ENCODE measurements at regions not wholly inside any gene's neighbourhood (a gene's known extent, or its start where the extent isn't known, plus 50 kb on each side); places are given as distances from the start of the nearest gene placed in this dataset.

DNA sequence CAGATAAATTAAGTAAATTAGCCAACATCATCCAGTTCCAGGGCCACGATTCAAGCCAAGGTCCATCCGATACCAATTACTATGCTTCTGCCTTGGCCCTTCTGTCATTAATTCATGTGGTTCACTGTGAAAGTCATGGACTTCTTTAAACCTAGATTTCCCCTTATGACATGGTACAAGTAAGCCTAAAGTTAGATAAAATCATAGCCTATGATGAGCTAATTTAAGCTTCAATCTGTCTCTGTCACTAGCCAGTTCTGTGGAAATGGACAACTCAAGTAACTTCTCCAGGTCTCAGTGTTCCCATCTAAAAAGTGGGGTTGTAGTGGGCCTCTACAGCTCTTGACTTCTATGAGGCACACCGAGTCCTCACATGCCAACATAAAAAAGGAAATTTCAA lies 225.5 kb upstream of the MARCKS start:
- no peaks in the 10 kb centered on the region for H3K4me1 ChIP-seq
- H3K9ac ChIP-seq, result no peak overlapping the region
- H3K27me3 ChIP-seq (ENCODE audit: control insufficient read depth, insufficient read depth, low read length), result no peaks in the 10 kb centered on the region
- no peaks in the 10 kb centered on the region for H3K36me3 ChIP-seq (ENCODE audit: control insufficient read depth, insufficient read depth, low read length)
- TF ChIP-seq, protein P1, sequence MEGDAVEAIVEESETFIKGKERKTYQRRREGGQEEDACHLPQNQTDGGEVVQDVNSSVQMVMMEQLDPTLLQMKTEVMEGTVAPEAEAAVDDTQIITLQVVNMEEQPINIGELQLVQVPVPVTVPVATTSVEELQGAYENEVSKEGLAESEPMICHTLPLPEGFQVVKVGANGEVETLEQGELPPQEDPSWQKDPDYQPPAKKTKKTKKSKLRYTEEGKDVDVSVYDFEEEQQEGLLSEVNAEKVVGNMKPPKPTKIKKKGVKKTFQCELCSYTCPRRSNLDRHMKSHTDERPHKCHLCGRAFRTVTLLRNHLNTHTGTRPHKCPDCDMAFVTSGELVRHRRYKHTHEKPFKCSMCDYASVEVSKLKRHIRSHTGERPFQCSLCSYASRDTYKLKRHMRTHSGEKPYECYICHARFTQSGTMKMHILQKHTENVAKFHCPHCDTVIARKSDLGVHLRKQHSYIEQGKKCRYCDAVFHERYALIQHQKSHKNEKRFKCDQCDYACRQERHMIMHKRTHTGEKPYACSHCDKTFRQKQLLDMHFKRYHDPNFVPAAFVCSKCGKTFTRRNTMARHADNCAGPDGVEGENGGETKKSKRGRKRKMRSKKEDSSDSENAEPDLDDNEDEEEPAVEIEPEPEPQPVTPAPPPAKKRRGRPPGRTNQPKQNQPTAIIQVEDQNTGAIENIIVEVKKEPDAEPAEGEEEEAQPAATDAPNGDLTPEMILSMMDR (IDR thresholded peaks at IDR 0.05), result no peak
- H3K4me3 ChIP-seq (ENCODE audit: low read depth, low read length), result no peak overlapping the region
- no peaks in the 10 kb centered on the region for H3K79me2 ChIP-seq
- no peak overlapping the region for H2AFZ ChIP-seq
- H3K9me3 ChIP-seq (ENCODE audit: control insufficient read depth, low read length), result no peaks in the 10 kb centered on the region
- H3K4me2 ChIP-seq (ENCODE audit: low read length), result no peak overlapping the region
- no peak overlapping the region for H3K27ac ChIP-seq

DNA sequence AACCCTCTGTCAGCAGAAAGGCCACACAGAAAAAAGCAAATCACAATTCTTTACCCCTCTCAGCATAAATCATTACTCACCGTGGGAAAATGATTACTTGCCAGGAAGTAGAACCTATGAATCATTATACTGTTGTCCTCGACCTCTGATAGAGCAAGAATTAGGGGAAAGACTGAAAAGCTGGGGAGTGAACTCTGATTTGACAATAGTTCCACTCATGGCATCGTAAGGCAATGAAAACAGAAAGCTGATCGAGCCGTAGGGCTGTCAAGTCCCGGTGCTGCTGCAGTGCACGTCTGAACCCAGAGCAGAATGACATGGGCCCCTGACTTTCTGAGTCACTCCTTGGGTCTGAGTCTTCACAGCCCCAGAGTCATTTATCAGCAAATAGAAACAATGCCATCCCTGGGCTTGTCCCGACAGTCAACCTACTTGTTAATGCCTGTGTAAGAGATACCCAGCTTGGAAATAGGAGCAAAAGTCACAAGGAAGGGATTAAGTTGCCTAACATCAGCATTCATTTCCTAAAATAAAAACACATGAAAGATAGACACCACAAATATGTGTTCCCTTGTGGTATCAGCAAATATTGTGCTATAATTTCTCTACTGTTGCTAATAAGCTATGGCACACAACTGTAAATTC lies 224.8 kb upstream of the MARCKS start:
- Histone ChIP-seq H3K4me2 (ENCODE audit: low read length) (peak overlapping the region; percentile 27), H3K4me3 (ENCODE audit: low read depth, low read length) (no peak overlapping the region), H3K4me1 (no peaks in the 10 kb centered on the region), H3K27me3 (ENCODE audit: control insufficient read depth, insufficient read depth, low read length) (no peaks in the 10 kb centered on the region), H3K27ac (no peak overlapping the region), H2AFZ (no peak overlapping the region), H3K9me3 (ENCODE audit: control insufficient read depth, low read length) (no peaks in the 10 kb centered on the region), H3K9ac (no peak overlapping the region), H3K79me2 (no peaks in the 10 kb centered on the region), H3K36me3 (ENCODE audit: control insufficient read depth, insufficient read depth, low read length) (no peaks in the 10 kb centered on the region)
- TF ChIP-seq, protein P1 (IDR thresholded peaks at IDR 0.05), result no peak

DNA sequence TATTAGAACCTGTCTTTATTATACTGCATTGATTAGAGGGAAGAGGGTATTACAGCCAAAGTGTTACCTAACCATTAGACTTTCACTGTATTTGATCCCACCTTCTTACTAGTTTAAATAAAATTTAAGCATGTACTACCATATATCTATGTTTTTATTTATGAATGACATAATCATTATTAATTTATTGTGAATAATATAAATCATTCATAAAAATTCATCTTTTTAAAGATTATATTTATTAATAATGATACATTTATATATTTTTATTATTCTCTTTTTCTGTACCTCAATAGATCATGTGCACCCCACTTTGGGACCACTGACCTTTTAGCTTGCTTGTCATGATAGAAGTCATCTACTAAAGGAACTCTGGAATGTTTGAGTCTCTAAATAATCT lies 223.5 kb upstream of the MARCKS start:
- H3K4me2 ChIP-seq (ENCODE audit: low read length), result no peak overlapping the region
- no peak overlapping the region for H3K9ac ChIP-seq
- no peaks in the 10 kb centered on the region for H3K9me3 ChIP-seq (ENCODE audit: control insufficient read depth, low read length)
- no peaks in the 10 kb centered on the region for H3K27me3 ChIP-seq (ENCODE audit: control insufficient read depth, insufficient read depth, low read length)
- H3K4me3 ChIP-seq (ENCODE audit: low read depth, low read length), result no peak overlapping the region
- TF ChIP-seq, protein P1 (IDR thresholded peaks at IDR 0.05), result no peak
- H2AFZ ChIP-seq, result no peak overlapping the region
- no peaks in the 10 kb centered on the region for H3K79me2 ChIP-seq
- no peaks in the 10 kb centered on the region for H3K36me3 ChIP-seq (ENCODE audit: control insufficient read depth, insufficient read depth, low read length)
- H3K27ac ChIP-seq, result no peak overlapping the region
- H3K4me1 ChIP-seq, result no peaks in the 10 kb centered on the region

DNA sequence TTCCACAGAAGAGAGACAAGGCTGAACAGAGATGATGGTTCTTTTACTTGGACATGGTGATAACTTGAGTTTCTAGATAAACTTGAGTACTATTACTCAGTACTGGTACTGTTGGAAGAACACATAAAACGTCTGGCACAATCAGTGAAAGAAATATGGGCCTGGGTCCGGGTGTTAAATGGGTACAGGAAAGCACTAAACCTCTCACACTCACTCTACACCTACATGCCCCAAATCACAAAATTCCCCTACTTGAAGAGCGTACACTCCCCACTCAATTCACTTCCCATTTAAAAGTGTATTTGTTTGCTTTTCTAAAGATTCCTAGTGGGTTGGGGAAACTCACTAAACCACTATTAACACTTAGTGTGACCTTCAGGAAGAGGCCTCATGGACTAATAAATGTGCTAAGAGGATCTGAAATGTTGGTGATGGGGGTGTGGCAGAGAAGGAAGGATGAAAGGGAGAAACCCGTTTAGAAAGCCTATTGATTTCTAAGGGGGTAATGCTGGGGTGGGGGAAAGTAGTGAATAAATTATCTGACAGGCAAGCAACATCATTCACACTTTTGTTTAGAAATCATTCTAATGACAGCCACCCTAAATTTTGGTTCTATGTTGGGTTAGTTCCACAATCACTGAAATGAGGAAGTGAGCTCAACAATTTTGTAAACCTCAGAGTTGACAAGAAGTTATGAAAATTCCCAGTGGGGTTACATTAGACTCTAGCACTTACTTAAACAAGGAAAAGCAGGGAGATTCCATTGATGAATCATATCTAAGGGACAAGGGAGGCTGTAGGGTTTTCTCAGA lies 222.6 kb upstream of the MARCKS start:
- H3K4me3 ChIP-seq (ENCODE audit: low read depth, low read length), result no peak overlapping the region
- no peaks in the 10 kb centered on the region for H3K79me2 ChIP-seq
- H3K27ac ChIP-seq, result no peak overlapping the region
- no peaks in the 10 kb centered on the region for H3K36me3 ChIP-seq (ENCODE audit: control insufficient read depth, insufficient read depth, low read length)
- no peak overlapping the region for H2AFZ ChIP-seq
- no peak overlapping the region for H3K9ac ChIP-seq
- no peak overlapping the region for H3K4me2 ChIP-seq (ENCODE audit: low read length)
- H3K9me3 ChIP-seq (ENCODE audit: control insufficient read depth, low read length), result no peaks in the 10 kb centered on the region
- TF ChIP-seq, protein P1 (IDR thresholded peaks at IDR 0.05), result no peak
- H3K27me3 ChIP-seq (ENCODE audit: control insufficient read depth, insufficient read depth, low read length), result no peaks in the 10 kb centered on the region
- H3K4me1 ChIP-seq, result no peaks in the 10 kb centered on the region
